ENCODE measurements at regions not wholly inside any gene's neighbourhood (a gene's known extent, or its start where the extent isn't known, plus 50 kb on each side); places are given as distances from the start of the nearest gene placed in this dataset.

DNA sequence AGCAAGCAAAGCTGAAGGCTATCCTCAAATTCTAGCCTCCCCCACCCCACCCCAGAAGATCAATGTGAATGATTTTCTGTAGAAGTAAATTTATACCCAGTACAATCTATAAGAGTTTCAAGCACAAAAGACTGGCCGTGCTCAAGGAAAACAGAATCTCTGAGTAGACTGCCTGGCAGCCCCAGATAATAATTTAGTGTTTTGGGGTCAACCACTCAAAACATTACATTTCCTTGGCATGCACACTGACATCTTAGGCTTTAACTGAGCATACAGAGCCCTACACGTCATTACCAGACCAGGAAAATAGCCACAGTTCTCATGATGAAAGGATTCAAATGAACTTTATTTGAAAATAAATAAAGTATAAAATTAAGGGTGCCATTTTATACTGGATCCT lies 376.5 kb downstream of the TBL1XR1 start:
- DNase-seq (ENCODE audit: low read depth), result no peak
- no peak overlapping the region for H3K4me3 ChIP-seq (ENCODE audit: low read depth, low read length)
- no peak for TF ChIP-seq CTCF (IDR thresholded peaks at IDR 0.05; ENCODE audit: low read depth, low read length, missing control alignments)

- no peak for DNase-seq (ENCODE audit: low read depth)
- no peak for TF ChIP-seq CTCF (IDR thresholded peaks at IDR 0.05; ENCODE audit: low read depth, low read length, missing control alignments)
- no peak overlapping the region for H3K4me3 ChIP-seq (ENCODE audit: low read depth, low read length)
Observed at GRCh38 chr3:176816937-176817336, 380.3 kb downstream of the TBL1XR1 start.

- TF ChIP-seq CTCF (IDR thresholded peaks at IDR 0.05; ENCODE audit: low read depth, low read length, missing control alignments), result peak; percentile 55
- no peak overlapping the region for H3K4me3 ChIP-seq (ENCODE audit: low read depth, low read length)
- DNase-seq (ENCODE audit: low read depth), result no peak
Observed at GRCh38 chr3:176814285-176814684, 383.0 kb downstream of the TBL1XR1 start.

- no peak for DNase-seq (ENCODE audit: low read depth)
- TF ChIP-seq CTCF (IDR thresholded peaks at IDR 0.05; ENCODE audit: low read depth, low read length, missing control alignments), result no peak
- no peak overlapping the region for H3K4me3 ChIP-seq (ENCODE audit: low read depth, low read length)
Observed at GRCh38 chr3:176807938-176808337, 389.3 kb downstream of the TBL1XR1 start.

DNA sequence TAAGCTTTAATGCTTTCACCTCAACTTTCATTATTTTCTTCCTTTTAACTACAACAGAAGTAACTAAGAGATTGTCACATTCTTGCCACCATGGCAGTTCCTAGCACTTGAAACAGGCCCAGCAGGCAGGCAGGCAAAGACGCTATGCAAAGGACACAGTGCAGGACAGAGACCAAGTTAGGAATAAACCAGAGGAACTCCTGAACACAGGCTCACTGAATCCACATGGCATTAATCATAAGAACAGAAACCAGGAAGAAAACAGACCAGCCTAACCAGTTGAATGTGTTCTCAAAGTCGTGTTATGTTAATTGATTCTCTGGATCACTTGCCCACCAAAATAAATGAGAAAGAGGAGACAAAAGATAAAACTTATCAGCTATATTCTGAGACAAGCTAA lies 397.6 kb downstream of the TBL1XR1 start:
- DNase-seq (ENCODE audit: low read depth), result no peak
- no peak for TF ChIP-seq CTCF (IDR thresholded peaks at IDR 0.05; ENCODE audit: low read depth, low read length, missing control alignments)
- no peak overlapping the region for H3K4me3 ChIP-seq (ENCODE audit: low read depth, low read length)

DNA sequence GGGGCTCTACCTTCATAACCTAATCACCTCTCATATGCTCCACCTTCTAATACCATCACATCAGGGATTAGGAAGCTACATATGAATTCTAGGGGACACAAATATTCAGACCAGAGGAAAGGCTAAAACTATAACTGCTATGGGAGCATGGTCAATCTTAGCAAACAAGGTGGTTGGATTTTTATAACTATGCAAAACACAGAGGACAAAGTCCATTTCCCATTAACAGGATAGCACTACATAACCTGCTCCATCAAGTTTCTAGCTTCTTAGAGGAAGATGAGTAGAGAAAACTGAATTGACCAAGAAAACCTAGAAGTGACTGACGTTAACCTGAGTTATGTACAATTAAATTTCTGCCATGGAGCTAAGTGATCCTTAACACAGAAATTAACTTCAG lies 398.6 kb downstream of the TBL1XR1 start:
- no peak overlapping the region for H3K4me3 ChIP-seq (ENCODE audit: low read depth, low read length)
- TF ChIP-seq CTCF (IDR thresholded peaks at IDR 0.05; ENCODE audit: low read depth, low read length, missing control alignments), result no peak
- no peak for DNase-seq (ENCODE audit: low read depth)

DNA sequence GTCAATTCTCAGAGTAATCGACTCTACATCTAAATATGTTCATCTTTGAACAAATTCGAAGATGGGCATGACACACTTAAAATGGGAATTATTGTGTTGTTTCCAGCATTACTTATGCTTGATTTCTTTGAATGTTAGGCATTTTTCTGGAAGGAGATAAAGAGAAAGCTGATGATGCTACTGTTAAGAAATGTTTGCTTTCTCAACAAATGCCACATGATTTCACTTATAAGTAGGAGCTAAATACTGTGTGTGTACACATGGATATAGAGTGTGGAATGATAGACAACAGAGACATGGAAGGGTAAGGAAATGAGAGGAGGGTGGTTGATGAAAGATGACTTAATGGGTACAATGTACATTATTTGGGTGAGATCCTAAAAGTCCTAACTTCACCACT lies 400.9 kb downstream of the TBL1XR1 start:
- DNase-seq (ENCODE audit: low read depth), result no peak
- no peak overlapping the region for H3K4me3 ChIP-seq (ENCODE audit: low read depth, low read length)
- no peak for TF ChIP-seq CTCF (IDR thresholded peaks at IDR 0.05; ENCODE audit: low read depth, low read length, missing control alignments)

All from GM12864 (cell line).